HFF-Myc (cell line): ENCODE measurements at regions not wholly inside any gene's neighbourhood (a gene's known extent, or its start where the extent isn't known, plus 50 kb on each side); places are given as distances from the start of the nearest gene placed in this dataset.

ENCODE experiments used
- DNase-seq: peaks from one replicate; pipeline ENCODE4 v3.0.0-alpha.2; 2011; ENCODE audit warnings: low read depth; ENCODE audit errors: extremely low read depth
- H3K4me3 ChIP-seq: replicated peaks from 2 replicates; pipeline ENCODE4 v1.5.1; 2011; ENCODE audit warnings: low read depth, mild to moderate bottlenecking, control low read depth, low read length
- CTCF ChIP-seq: IDR thresholded peaks from 2 replicates; pipeline ENCODE4 v1.5.1; 2012; ENCODE audit warnings: mild to moderate bottlenecking, low read depth, low read length, control low read depth; ENCODE audit errors: missing control alignments

GRCh38 chr5:142259758-142260157, 65.1 kb downstream of the SPRY4 start:
- no peak for DNase-seq
- no peak for TF ChIP-seq CTCF
- H3K4me3 ChIP-seq, result no peak overlapping the region

- no peak for TF ChIP-seq CTCF
- no peak for DNase-seq
- no peak overlapping the region for H3K4me3 ChIP-seq
Observed at GRCh38 chr5:142255831-142256230, 69.0 kb downstream of the SPRY4 start.

- no peak for TF ChIP-seq CTCF
- no peak overlapping the region for H3K4me3 ChIP-seq
- DNase-seq, result no peak
Observed at GRCh38 chr5:142254431-142254830, 70.4 kb downstream of the SPRY4 start.

- TF ChIP-seq CTCF, result no peak
- no peak overlapping the region for H3K4me3 ChIP-seq
- no peak for DNase-seq
Observed at GRCh38 chr5:142253938-142254337, 70.9 kb downstream of the SPRY4 start.

GRCh38 chr5:142250119-142250518, 74.7 kb downstream of the SPRY4 start:
- H3K4me3 ChIP-seq, result no peak overlapping the region
- no peak for TF ChIP-seq CTCF

GRCh38 chr5:142248853-142249462, 75.9 kb downstream of the SPRY4 start:
- H3K4me3 ChIP-seq, result no peak overlapping the region
- peak; percentile 83 for DNase-seq
- TF ChIP-seq CTCF, result no peak

More at GRCh38 chr5:142250119-142250518, 74.7 kb downstream of the SPRY4 start:
- no peak for DNase-seq

GRCh38 chr5:142246258-142246657, 78.6 kb downstream of the SPRY4 start:
- DNase-seq, result no peak
- TF ChIP-seq CTCF, result no peak
- no peak overlapping the region for H3K4me3 ChIP-seq
